KOPT-K1 (cell line): ENCODE measurements at regions not wholly inside any gene's neighbourhood (a gene's known extent, or its start where the extent isn't known, plus 50 kb on each side); places are given as distances from the start of the nearest gene placed in this dataset.
"Not testable (repeated sequence)": the region's sequence is repeated elsewhere in the genome, so short reads cannot be mapped to it uniquely, and the experiment has no call there.

ENCODE experiments used
- H3K27ac ChIP-seq: fragments of 200-600 bp; sonication (generic); 2 replicates; pipeline ENCODE4 v1.5.1; 2016; ENCODE audit warnings: antibody characterized with exemption, mild to moderate bottlenecking, low read depth, low read length; ENCODE audit not compliant: poor library complexity, severe bottlenecking
- H3K36me3 ChIP-seq: fragments of 200-600 bp; sonication (generic); 2 replicates; pipeline ENCODE4 v1.5.1; 2017; ENCODE audit warnings: antibody characterized with exemption, mild to moderate bottlenecking, low read length, moderate library complexity; ENCODE audit not compliant: insufficient read depth
- H3K9me3 ChIP-seq: fragments of 200-600 bp; sonication (generic); 2 replicates; pipeline ENCODE4 v1.5.1; 2017; ENCODE audit warnings: antibody characterized with exemption, low read length, mild to moderate bottlenecking; ENCODE audit not compliant: insufficient read depth, poor library complexity, severe bottlenecking

DNA sequence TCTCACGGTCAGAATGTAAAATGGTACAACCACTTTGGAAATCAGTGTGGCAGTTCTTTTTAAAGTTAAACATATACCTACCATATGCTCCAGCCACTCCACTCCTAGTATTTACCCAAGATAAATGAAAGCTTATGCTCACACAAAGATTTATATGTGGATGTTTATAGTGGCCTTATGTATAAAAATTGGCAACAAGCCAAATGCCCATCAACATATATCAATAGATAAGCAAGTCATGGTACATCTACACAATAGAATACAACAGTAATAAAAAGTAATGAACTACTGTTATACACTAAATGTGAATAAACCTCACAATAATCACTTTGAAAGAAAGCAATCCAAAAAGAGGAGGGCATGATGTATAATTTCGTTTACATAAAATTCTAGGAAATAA, 153.5 kb upstream of the LMCD1 start:
- Histone ChIP-seq H3K36me3 (no peaks in the 10 kb centered on the region), H3K9me3 (peaks cover 25% of the 10 kb centered on the region), H3K27ac (no peak overlapping the region)

DNA sequence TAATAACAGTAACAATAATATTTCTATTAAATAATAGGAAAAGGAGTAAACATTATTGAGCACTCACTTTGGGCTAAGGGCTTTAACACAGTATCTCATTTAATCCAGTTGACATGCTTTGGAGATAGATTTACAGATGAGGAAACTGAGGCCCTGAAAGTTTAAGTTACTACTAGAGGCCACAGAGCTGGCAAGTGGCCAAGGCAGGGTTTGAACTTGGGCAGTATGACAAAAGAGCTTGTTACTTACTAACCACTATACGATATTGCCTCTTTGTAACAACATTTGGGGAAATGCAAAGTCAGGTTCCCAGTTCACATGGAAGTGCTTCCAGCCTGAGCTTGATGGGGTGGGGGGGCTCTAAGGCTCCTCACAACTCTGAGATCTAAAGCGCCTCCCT, 149.1 kb upstream of the LMCD1 start:
- Histone ChIP-seq H3K27ac (no peak overlapping the region), H3K9me3 (peaks cover 21% of the 10 kb centered on the region)

DNA sequence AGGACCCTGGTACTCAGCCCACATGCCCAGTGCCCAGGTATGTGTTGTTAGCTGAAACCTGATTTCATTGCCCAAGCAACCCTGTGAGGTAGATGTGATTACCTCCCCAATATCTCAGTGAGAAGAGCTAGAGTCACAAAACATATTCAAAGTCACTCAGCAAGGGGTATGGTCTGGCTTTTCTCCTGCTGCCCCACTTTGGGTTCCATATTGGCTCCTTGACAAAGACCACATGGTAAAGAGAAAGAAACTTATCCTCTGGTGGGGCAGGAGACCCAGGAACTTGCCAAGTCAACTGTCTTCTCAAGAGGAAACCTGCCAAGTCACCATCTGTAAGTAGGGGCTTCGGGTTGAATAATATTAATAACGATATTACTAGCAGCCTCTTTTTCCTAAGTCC, 148.3 kb upstream of the LMCD1 start:
- Histone ChIP-seq H3K9me3 (peaks cover 30% of the 10 kb centered on the region), H3K36me3 (no peaks in the 10 kb centered on the region), H3K27ac (peak overlapping the region; percentile 3)

More for the DNA sequence above, 149.1 kb upstream of the LMCD1 start:
- H3K36me3 ChIP-seq, result no peaks in the 10 kb centered on the region

DNA sequence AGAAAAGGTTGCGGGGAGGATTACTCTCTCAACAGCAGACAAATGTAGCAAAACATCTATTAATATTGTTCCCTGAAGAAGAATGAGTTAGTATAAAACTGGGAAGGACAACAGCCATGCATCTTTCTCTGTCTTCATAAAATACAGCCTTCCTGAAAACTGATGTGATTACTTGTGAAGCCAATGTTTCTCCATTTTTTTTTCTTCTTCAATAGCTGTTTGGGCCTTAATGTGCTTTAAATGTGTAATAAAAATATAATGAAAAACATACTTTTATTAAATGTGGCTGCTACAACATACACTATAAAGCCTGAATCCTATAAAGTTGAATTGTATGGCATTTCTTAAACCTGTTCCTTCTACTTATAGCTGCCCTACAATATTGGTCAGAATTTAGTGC, 146.3 kb upstream of the LMCD1 start:
- Histone ChIP-seq H3K36me3 (no peaks in the 10 kb centered on the region), H3K27ac (peak overlapping the region; percentile 97), H3K9me3 (peaks cover 50% of the 10 kb centered on the region)

DNA sequence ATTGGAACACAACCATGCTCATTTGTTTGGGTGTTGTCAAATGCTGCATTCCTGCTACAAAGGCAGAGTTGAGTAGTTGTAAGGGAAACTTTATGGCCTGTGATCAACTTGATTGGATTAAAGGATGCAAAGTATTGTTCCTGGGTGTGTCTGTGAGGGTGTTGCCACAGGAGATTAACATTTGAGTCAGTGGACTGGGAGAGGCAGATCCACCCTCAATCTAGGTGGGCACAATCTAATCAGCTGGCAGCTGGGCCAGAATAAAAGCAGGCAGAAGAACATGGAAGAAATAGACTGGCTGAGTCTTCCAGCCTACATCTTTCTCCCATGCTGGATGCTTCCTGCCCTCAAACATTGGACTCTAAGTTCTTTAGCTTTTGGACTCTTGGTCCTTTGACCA, 145.6 kb upstream of the LMCD1 start:
- H3K9me3 ChIP-seq, result peaks cover 55% of the 10 kb centered on the region
- H3K27ac ChIP-seq, result peak overlapping the region; percentile 97
- H3K36me3 ChIP-seq, result not testable (repeated sequence)

DNA sequence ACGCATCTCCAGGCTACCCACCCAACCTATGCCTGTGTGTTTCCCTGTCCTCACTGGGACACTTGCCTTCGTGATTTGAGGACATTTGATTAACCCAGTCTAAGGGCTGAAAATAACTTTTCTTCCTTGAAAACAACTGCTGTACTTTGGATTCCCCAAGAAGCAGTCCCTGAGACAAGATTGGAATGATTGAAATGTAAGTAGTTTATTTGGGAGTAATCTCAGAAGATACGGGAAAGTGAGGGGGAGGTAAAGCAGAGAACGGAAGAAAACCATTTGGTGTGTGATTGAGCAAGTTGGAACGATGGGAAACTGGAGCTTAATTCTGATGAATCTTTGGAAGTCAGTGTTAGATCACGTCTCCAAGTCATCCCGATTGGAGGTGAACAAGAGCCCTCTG, 143.8 kb upstream of the LMCD1 start:
- Histone ChIP-seq H3K9me3 (peaks cover 59% of the 10 kb centered on the region), H3K27ac (peak overlapping the region; percentile 97), H3K36me3 (no peaks in the 10 kb centered on the region)

DNA sequence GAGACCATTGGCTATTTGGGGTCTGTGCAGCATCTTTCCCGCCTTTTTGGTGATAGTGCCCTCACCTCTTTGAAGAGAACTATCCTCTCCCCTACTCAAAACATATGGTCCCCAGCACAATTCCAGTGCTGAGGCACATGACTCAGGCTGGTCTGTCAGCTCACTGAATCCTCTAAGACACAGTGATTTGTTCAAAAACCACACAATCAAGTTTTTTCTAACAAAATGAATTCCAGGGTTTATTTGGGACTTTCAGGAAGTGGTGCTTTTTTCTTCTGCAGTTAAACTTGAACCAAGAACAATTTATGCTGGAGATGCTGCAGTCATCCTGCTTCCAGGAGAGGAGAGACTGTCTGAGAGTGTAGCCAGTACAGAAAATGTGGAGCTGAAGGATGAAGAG, 142.5 kb upstream of the LMCD1 start:
- no peaks in the 10 kb centered on the region for H3K36me3 ChIP-seq
- peak overlapping the region; percentile 97 for H3K27ac ChIP-seq
- peaks cover 56% of the 10 kb centered on the region for H3K9me3 ChIP-seq

DNA sequence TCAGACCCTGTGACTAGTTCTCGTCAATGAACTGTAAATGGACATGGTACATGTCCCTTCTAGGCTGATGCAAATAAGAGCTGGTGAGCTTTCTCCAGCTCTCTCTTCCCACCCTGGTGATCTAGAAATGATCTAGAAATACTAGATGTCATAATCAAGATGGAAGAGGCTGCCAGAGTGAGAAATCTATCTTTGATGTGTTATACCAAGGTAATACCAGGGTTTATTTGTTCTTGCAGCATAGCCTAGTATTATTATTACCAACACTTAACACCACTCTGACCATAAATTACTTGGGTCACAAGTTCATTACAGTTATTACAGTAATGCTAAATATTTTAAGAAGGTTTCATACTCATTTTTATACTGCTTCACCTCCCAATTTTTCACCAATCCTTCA, 138.4 kb upstream of the LMCD1 start:
- Histone ChIP-seq H3K27ac (no peak overlapping the region), H3K36me3 (no peaks in the 10 kb centered on the region)

DNA sequence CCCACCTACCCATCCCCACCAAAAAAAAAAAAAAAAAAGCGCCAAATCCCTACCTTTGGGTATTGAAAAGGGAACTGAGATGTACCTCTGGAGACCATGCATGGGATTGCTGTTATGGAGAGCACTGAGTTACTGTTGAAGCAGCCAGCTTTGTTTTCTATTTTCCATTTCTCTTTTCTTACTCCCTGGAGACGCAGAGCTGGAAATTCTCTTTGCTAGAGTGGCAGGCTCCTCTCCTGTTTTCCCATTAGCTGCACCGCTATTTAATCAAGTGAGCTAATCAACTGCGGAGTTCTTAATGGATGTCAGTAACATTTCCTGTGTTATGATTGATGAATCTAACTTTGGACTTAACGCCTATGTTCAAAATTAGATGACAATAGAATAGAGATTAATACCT, 136.1 kb upstream of the LMCD1 start:
- H3K27ac ChIP-seq, result no peak overlapping the region
- H3K36me3 ChIP-seq, result no peaks in the 10 kb centered on the region
- H3K9me3 ChIP-seq, result peaks cover 7% of the 10 kb centered on the region

More for the DNA sequence above, 138.4 kb upstream of the LMCD1 start:
- H3K9me3 ChIP-seq, result peaks cover 30% of the 10 kb centered on the region

DNA sequence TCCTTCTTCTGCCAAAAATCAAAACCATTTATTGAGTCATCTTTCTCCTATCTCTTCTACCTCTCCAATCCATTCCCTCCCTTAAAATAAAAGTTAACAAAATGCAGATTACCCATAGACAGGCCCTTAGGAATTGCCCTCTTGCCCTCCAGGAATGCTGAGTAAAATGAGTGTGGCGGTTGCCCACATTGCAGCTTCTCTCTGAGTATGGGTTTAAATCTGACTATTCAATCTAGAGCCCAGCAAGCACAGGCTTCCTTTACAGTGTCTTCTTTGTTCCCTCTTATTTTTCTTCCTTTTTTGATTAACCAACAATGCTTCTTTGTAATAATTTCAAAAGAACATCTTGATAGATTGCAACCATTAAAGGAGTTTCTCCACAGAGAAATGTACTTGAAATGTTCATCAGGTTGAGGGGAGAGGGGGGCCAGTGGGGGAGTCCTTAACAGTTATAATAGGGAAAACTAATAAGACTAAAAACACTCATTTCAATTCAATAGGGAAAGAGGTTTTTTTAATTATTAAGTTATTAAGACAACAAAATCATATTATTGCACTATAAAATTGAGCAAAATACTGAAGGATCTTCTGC, 135.3 kb upstream of the LMCD1 start:
- Histone ChIP-seq H3K36me3 (no peaks in the 10 kb centered on the region), H3K27ac (no peak overlapping the region), H3K9me3 (peaks cover 2% of the 10 kb centered on the region)

DNA sequence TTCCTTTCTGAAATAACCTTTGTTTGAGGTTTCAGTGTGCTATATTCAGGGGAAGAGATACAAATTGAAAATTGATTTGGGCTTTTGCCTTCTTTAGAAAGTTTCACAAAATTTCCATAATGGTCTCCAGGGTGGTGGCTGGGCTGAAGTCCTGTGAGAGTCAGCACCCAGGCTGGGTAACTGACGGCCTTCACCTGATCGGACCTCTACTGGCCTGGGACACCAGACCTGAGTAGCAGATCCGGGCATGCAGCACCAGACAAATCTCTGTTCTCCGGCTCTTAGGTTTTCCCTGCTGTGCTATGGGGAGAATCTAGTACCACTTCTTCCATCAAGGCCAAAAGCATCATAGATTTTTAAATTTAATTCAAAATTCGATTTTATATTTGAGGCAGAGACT, 133.0 kb upstream of the LMCD1 start:
- Histone ChIP-seq H3K9me3 (no peaks in the 10 kb centered on the region), H3K36me3 (no peaks in the 10 kb centered on the region), H3K27ac (no peak overlapping the region)

DNA sequence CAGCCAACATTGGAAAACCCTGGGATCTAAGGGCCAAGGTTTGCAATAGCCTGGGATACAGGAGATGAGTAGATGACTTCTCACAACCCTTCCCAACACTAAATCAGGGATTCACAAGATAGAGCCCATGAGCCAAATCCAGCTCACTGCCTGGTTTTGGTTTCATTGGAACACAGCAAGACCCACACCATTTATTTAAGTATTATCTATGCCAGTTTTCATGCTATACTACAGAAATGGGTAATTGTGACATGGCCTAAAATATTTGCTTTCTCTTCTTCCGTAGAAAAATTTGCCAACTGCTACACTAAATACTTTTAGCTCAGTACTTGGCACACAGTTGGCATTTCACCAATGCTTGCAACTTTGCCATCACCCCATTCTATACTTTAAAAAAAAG, 132.0 kb upstream of the LMCD1 start:
- no peak overlapping the region for H3K27ac ChIP-seq
- H3K36me3 ChIP-seq, result no peaks in the 10 kb centered on the region
- H3K9me3 ChIP-seq, result no peaks in the 10 kb centered on the region

DNA sequence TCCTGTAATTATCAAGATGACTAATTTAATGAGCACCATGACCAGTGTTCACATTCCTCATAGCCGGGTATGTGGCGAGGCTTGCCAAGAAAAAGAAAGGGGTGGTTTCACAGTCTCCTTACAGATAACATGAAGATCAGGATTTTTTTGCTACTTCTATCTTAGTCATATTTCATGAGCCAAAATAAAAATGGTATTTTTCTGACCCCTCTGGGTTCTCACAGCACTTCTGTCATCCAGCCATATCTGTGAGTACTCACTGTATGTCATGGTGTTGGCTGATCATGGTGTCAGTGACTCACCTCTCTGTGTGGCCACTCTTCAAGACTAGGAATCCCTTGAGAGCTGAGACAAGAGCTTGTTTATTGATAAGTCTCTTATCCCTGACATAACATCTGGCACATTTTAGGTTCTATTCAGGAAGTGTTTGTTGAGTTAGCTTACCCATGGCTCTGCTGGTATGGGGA, 130.5 kb upstream of the LMCD1 start:
- Histone ChIP-seq H3K9me3 (no peaks in the 10 kb centered on the region), H3K36me3 (no peaks in the 10 kb centered on the region), H3K27ac (no peak overlapping the region)

DNA sequence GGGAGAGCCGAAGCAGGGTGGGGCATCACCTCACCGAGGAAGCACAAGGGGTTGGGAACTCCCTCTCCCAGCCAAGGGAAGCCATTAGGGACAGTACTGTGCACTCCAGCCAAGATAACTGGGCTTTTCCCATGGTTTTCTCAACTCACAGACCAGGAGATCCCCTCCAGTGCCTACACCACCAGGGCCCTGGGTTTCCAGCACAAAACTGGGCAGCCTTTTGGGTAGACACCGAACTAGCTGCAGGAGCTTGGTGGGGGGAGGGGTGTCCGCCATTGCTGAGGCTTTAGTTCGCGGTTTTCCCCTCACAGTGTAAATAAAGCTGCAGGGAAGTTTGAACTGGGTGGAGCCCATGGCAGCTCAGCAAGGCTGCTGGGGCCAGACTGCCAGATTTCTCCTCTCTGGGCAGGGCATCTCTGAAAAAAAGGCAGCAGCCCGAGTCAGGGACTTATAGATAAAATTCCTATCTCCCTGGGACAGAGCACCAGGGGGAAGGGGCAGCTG, 129.6 kb upstream of the LMCD1 start:
- peaks cover 4% of the 10 kb centered on the region for H3K9me3 ChIP-seq

DNA sequence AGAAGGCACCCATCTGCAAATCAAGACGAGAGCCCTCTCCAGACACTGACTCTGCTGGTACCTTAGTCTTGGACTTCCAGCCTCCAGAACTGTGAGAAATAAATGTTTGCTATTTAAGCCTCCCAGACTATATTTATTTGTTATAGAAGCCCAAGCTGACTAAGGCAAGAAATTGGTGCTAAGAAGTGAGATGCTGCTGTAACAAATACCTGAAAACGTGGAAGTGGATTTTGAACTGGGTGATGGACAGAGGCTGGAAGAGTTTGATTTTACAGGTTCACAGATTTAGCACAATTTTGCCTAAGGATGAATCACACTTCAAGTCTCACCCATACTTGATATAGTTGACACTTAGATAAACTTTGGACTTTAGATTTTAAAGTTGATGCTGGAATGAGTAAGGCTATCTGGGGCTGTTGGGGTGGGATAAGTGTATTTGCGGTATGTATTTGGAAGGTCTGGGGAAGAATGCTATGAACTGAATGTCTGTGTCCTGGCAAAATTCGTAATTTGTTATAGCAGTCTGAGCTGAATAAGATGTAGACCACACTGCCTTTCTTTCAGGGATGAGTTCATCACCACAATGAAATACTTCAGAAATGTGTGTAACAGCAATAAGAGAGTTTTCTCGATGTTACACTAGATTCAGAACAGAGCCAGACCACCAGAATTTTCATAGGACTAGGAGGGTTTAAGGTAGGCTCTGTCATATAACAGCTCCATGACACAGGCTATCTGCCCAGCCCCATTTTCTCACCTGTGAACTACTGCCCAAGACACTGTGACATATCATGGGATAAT, 120.5 kb upstream of the LMCD1 start:
- Histone ChIP-seq H3K27ac (no peak overlapping the region), H3K36me3 (no peaks in the 10 kb centered on the region), H3K9me3 (peaks cover 4% of the 10 kb centered on the region)

More for the DNA sequence above, 129.6 kb upstream of the LMCD1 start:
- H3K27ac ChIP-seq, result no peak overlapping the region
- no peaks in the 10 kb centered on the region for H3K36me3 ChIP-seq
